ENCODE measurements at regions not wholly inside any gene's neighbourhood (a gene's known extent, or its start where the extent isn't known, plus 50 kb on each side); places are given as distances from the start of the nearest gene placed in this dataset.

DNA sequence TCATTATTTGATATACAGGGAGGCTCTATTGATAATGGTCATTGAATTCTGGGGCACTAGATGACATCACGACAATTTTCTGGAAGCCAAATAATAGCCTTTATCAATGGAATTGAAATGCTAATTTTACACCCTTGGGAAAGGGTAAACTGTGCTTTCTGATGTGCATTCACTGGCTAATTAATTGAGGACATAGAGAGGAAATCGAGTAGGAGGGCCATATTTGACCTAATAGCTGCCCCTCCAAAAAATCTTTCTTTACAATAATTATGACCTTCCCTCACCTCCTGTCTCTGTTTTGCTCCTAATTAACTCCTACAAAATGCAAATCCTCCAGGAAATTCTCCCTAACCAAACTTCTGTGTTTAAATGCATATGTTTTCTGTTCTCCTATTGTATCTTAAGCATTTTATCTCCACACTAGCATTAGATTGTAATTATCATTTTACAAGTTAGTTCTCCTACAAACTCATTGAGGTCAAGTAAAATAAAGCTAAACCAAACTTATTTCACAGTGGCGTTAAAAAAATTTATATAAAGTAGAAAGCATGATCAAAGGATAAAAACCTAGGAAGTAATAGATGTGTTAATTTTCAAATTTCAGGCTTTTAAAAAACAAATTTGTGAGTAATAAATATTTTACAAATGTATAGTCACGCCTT lies 1414.0 kb upstream of the AGA start:
- DNase-seq: no peak

DNA sequence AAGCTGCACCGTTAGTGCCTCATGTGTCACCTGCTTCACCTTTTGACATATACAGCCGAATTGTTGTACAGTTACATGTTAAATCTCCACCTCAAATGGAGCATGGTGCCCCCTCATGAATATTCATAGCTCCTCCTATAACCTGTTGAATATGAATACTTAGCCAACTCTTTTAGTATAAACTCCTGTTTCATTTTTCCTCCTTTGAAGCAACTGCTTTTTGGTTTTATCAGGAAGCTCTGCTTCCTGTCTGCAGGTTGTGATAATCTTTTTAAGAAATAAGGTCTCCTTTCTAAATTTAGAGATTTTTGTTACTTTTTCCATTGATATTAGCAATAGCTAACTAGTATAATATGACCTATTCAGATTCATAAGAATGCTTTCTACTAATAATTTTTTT lies 1429.2 kb upstream of the AGA start:
- no peak for DNase-seq

DNA sequence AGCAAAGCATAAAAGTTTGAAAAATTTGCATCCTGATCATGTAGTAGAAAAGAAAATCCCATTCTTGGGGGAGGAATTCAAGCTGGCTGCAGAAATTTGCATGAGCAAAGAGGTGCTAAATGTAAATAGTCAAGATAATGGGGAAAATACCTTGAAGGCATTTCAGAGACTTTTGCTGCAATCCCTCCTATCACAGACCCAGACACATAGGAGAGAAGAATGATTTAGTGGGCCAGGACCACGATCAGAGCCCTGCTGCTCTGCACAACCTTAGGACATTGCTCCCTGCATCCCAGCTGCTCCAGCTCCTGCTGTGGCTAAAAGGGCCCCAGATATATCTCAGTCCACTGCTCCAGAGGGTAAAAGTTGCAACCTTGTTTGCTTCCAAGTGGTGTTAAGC lies 1439.7 kb upstream of the AGA start:
- DNase-seq: no peak

DNA sequence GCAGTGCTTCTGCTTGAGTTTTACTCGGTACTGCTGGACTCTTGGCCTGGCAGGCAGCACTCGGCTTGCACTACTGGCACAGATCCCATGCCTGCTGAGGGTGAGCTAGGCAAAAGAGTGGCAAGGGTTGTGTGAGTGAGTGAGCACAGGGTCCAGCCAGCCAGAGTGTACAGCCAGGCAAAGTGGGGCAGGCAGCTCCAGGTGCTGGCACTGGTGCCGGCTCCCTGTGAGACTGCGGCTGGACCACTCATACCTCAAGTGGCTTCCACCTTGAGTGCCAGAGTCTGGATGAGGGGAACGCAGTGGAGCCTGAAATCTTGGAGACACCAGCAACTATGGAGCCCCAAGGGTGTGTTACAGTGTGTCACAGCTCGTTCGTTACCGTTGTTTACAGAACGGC lies 1451.9 kb upstream of the AGA start:
- DNase-seq: no peak

DNA sequence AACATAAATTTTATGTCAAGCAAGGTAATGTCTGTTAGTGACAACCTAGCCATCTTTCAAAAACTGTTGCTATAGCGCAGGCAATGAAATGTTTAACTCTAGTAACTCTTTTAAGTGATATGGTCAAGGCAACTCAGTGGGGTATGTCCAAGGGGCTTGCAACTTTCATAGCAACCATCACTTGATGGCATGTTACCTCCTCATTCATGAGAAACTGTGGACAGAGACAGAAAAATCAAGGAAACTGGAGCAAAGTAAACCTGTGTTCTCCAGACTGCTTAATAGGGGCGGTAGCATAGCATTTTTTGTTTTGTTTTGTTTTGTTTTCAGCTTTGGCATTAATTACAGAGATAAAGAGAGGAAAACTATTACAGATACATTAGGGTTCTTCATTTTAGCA lies 1456.8 kb upstream of the AGA start:
- DNase-seq: no peak

DNA sequence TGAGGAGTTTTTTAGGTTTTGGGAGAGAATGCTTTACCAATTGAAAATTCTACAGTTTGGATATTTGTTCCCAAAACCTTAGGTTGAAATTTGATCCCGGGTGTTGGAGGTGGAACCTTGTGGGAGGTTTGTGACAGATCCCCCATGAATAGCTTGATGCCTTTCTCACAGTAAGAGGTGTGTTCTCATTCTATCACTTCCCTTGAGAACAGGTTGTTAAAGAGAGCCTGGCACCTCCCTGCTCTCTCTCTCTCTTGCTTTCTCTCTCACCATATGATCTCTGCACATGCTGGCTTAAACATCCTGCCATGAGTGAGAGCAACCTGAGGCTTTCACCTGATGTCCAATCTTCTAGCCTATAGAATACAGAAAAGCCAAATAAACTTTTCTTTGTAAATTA lies 1475.5 kb upstream of the AGA start:
- no peak for DNase-seq

DNA sequence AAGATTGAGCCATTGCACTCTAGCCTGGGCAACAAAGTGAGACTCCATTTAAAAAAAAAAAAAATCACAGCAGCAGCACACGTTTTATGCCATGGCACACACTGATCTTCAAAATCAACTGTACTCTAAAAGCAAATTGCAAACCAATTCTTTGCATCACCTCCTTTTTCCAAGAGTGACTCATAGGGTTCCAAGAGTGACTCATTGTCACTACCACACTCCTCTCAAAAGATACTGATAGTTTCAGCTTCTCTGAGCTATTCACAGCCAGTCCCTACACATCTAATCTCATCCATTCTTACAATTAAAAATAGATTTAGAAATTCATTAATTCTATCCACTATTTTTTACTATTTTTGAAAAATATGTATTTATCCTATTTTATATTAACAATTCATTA lies 1494.9 kb upstream of the AGA start:
- DNase-seq: no peak

DNA sequence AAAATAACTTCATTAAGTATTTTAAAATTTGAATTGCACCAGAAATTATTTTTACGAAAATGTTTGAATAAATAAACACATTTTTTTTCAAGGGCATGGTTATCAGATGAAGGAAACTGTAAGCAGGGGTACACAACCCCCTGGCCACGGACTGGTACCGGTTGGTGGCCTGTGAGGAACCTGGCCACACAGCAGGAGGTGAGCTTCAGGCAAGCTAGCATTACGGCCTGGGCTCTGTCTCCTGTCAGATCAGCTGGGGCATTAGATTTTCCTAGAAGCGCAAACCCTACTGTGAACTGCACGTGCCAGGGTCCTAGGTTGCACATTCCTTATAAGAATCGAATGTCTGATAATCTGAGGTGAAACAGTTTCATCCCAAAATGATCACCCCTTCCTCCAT lies 1499.7 kb upstream of the AGA start:
- no peak for DNase-seq

DNA sequence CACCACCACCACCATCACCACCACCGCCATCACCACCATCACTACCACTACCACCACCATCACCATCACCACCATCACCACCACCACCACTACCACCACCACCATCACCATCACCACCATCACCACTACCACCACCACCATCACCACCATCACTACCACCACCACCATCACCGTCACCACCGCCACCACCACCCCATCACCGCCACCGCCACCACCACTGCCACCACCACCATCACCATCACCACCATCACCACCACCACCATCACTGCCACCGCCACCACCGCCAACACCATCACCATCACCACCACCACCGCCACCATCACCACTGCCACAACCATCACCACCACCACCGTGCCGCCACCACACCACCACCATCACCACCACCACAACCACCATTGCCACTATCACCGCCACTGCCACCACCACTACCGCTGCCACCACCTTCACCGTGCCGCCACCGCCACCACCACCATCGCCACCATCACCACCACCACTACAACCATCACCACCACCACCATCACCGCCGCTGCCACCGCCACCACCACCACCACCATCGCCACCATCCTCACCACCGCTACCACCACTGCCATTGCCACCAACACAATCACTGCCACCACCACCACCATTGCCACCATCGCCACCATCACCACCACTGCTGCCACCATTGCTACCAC lies 1511.3 kb upstream of the AGA start:
- no peak for DNase-seq

DNA sequence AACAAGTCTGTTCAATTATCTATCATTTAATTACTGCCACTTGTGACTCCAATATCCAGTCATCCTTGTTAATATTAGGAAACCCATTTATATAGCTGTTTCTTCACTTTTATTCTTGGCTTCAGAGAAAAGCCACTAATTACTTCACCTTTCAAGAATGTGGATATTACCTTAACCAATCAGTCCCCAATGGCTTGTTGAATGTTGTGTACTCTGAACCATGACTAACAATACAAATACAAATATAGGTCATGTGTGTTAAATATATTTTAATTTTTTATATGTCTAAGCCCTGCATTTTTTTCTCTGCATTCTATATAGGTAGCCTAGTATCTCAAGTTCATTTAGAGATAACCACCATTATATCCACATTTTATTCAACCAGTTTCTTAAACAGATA lies 1513.4 kb upstream of the AGA start:
- DNase-seq: no peak

DNA sequence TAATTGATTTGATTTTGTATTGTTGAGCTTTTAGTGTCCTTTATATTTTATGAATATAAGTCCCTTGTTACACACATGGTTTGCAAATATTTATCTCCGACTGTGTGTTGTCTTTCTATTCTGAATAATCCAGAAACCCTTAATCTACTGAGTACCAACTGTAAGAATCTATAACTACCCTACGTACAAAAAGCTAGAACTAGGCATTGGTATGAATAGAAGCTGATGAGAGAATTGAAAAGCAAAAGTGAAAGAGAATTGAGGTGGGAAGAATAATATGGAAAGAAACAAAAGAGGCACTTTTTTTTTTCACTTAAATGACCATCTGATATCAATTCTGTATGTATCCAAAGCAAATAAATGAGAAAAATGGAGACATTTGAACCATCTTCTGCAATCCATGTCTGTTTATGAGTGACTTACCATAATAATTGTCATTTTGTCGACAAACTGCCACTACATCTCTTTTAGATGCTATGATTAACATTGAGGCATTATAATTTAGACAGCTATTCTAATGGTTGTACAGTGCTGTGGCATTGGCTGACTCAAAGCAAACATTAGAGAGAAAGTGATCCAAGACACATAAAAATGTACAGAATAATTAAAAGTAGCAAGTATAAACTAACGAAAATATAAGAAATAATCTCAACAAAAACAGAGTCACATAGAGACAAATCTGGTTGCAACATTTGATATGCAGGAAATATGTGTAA lies 1516.6 kb upstream of the AGA start:
- DNase-seq: no peak

DNA sequence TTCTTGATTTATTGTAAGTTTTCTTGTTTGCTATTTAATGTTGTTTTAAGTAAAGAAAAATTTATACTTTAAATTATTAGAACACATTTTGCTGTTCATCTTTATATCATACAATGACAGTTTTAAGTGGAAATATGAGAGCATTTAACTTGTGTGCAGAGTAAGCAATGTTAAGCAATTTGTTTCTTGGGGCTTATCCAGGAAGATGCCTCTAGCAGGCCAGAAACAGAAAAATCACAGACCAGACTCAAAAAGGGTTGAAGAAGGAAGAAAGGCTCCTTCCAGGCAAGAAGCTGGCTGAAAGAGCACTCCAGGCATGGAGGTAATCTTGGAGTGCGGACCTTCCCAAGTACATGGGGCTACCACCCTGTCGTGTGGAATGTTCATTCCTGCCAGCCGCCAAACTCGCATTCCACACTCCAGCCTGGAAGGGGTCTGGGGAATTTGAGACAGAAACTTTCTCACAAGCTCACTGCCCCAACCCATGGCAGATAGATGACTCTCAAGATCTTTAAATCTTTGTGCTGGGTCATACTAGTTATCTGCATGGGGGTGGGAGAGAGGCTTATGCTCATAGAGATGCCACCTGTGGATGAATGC lies 1521.3 kb upstream of the AGA start:
- no peak for DNase-seq

DNA sequence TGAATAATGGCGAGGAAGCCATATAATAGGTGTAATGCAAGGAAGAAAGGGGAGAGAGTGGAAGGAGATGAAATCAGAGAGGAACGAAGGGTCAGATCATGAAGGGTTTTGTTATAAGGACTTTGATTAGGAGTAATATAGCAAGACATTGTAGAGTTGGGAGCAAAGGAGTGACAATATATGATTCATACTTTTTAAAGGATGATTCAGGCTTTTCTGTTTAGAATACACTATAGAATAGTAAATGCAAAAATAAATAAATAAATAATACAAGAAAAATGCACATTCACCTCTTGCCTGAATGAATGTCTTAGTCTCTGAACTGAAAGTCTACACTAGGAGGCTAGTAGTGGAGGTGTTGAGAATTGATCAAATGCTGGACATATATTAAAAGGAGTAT lies 1524.4 kb upstream of the AGA start:
- no peak for DNase-seq

DNA sequence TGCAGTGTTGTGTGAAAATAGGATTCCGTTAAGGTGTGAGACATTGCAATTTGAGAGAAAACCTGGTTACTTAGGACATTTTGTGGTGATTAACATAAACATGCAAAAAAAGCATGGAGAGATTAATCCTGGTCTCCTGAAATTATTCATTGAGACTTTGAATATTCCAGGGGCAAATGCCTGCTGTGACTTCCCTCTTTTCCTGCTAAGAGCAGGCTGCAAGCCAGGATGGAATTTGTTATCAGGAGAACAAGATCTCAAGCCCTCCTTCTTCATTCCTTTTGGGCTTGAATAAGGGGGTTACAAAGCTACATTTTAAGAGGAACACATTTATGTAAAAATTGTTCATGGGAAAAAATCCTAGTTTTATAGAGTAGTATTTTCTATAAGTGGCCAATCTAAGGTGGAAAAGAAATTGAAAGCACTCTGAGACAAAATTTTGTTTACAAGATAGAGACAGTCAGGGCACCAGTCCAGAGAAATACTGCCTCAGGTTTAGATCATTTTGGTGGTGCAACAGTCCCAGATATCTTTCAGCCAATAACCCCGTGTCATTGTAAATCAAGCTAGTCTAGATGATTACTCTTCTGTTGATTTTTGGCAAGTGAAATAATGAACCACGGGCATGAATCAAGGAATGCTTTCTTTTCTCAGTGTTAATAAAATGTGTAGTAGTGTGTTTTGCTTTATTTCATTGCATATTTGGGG lies 1528.3 kb upstream of the AGA start:
- no peak for DNase-seq

DNA sequence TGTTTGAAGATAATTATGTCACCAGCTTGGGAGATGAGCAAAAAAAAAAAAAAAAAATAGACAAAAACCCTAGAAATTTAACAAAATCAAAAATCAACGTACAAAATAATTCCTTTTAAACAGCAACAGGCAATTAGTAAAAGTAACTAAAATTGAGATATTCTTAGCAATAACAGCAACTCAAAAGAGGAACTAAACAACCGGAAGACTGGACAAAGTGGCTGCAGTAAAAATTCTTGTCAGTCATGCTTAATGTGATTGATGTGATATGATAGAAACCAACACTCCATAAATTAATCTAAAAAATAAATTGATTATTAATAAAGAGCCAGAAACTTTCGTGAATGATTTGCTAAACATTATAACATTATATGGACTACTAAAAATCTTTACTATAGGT lies 1534.6 kb upstream of the AGA start:
- DNase-seq: no peak

DNA sequence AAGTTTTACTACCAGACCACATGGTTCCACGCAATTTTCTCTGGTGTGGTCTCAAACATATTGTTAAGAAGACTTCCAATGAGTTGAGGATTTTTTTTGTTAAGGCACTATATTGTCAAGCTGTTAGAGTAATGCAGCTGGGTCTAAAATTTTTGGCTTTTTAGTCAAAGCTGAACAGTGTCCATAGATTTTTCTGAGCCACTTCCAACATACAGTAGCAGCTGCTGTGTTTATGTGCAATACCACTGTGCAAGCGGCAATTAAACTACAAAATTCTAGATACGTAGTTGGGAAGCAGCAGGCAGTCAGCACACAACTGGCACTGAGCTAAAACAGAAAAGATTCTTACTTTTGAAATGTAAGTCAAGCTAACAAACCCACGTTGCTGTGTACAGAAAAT lies 1551.1 kb upstream of the AGA start:
- no peak for DNase-seq

DNA sequence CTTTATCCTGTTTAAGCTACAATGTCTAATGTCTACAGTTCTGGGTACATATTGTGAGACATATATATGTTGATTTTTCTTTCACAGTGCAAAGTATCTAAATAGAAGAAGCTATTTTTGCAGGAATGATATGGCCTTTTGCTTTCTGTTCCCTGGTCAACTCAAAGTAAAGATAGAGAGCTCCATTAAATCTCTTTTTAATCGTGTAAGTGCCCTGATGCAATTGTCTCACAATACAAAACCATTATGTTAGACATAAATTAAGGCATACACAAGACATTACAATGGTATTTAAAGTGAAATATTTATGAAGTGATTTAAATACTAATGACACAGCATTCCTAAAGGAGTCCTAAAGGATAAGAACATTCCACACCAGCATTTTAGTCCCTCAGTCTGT lies 1559.7 kb upstream of the AGA start:
- DNase-seq: no peak

DNA sequence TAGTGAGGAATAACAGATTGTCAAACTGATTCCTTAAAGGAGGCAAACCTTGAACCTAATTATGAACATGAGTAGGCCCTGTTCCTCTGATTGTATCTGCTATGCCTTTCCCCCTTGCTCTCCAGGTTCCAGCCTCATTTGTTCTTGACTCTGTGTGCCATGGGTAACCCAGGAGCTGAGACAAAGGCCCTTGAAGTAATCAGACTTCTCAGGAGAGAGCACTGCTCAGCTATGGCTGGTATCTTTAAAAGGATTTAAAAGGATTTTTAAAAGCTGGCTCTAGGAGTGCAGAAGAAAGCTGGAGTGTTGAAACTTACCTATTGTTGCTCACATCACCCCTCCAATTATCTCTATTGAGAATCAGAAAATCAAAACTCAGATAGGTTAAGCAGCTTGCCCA lies 1565.5 kb upstream of the AGA start:
- no peak for DNase-seq

DNA sequence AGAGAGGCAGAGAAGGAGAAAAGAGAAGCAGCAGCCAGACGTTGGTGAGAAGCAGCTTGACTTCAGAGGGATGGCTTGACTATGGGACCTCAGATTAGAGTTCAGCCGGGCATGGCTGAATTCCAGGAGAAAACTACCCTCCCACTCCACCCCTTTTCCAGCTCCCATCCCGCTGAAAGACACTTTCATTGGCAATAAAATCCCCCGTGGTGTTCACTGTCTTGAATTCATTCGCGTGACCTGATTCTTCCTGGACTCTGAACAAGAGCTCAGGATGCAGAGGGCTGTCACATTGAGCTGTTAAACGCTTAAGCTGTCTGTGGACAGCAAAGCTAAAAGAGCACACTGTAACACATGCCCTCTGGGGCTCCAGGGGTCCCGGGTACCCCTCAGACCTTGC lies 1575.3 kb upstream of the AGA start:
- no peak for DNase-seq

DNA sequence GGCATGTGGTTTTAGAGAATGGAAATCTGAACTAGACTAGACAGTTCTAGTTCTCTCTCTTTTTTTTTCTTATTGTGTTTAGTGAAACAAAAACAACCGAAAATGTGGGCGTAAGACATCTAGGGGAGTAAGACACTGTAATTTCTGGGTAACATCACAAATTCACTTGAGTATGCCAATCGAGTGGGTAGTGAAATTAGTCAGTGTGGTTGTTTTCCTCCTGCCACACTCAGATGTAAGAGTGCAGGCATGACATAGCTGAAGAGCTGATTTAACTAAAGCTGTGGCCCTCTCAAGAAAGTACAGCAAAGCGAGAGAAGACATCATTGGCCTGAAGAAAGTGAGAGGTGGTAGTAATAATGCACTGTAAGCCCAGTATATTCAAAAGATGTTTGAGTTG lies 1585.3 kb upstream of the AGA start:
- no peak for DNase-seq

DNA sequence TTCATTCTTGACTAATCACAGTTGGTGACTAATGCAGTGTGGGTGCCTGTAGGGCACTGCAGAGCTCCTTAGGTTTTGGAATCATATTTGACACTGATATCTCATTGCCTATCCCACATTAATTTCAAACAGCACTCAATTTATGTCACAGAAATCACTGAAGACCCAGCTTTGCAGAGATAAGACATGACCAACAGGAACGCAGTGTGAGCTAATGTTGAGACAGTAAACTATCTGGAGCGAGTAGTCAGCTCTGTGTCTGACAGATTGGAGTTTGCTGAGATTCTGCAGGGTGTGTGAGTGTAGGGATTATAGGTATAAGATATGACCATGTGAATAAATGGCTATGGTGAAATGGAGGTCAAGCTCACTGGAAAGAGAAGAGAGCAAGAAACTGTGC lies 1586.1 kb upstream of the AGA start:
- no peak for DNase-seq

DNA sequence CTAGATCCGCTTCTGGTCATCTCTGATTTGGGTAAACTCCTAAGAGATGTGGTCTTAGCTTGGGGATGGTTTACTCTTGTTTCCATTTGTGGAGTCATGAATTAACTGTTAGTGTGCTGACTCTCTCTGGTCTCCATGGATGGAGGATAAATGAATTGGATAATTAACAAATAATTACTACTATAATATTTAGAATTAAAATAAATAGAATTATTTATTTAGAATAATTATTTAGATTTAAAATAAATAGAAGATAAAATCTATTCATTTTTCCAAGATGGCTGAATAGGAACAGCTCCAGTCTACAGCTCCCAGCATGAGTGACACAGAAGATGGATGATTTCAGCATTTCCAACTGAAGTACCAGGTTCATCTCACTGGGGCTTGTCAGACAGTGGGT lies 1587.4 kb upstream of the AGA start:
- no peak for DNase-seq

DNA sequence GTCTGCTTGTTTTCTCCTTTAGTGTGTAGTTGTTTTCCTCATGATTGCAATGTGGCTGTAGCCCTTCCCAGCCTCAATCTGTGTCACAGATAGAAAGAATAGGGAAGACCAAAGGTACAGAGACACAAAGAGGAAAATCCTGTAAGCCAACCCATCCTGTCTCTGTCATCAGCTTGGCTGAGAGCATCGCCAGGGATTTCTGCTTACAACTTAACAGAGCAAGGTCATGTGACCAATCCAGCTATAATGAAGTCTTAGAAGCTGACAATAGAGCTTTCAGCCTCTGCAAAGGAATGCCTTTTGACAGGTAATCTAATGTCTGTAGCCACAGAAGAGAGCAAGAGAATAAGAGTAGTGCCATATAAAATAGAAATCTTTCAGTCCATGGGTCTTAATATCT lies 1598.0 kb upstream of the AGA start:
- DNase-seq: no peak

Measured in stimulated activated CD4-positive, alpha-beta T cell treated with anti-CD3 and anti-CD28 coated beads, Interleukin-12 subunit alpha, Interleukin-12 subunit beta, amount 100 ng/mL, for 4 hours (primary cell).